ENCODE measurements at regions not wholly inside any gene's neighbourhood (a gene's known extent, or its start where the extent isn't known, plus 50 kb on each side); places are given as distances from the start of the nearest gene placed in this dataset.

GRCh38 chr5:72662936-72663335 lies 153.5 kb upstream of the TNPO1 start:
- no peak for TF ChIP-seq SMC3 (conservative IDR thresholded peaks at IDR 0.05; ENCODE audit: poor library complexity)
- TF ChIP-seq CTCF (IDR thresholded peaks at IDR 0.05; ENCODE audit: poor library complexity, severe bottlenecking) = no peak
- no peak for TF ChIP-seq POLR2AphosphoS5 (IDR thresholded peaks at IDR 0.05)
- TF ChIP-seq REST (IDR thresholded peaks at IDR 0.05; ENCODE audit: borderline replicate concordance) = no peak
- TF ChIP-seq RAD21 (conservative IDR thresholded peaks at IDR 0.05) = no peak
- no peak for TF ChIP-seq MXI1 (conservative IDR thresholded peaks at IDR 0.05; ENCODE audit: poor library complexity, severe bottlenecking)
- no peak for TF ChIP-seq EZH2 (IDR thresholded peaks at IDR 0.05; ENCODE audit: borderline replicate concordance, insufficient read depth, low read length, poor library complexity, severe bottlenecking)

Measured in neural cell (in vitro differentiated cells).